ENCODE measurements at regions not wholly inside any gene's neighbourhood (a gene's known extent, or its start where the extent isn't known, plus 50 kb on each side); places are given as distances from the start of the nearest gene placed in this dataset.

- no peaks in the 10 kb centered on the region for H4K20me1 ChIP-seq (replicated peaks in 1 of 2; ENCODE audit: control insufficient read depth in 1 of 2, insufficient read depth in 2 of 2, low read length in 2 of 2)
- TF ChIP-seq KDM4A (IDR thresholded peaks at IDR 0.05; ENCODE audit: low read depth, low read length, severe bottlenecking) (no peak), RFX5 (IDR thresholded peaks at IDR 0.05; ENCODE audit: borderline replicate concordance, low read depth, low read length) (no peak)
- peaks cover 18 to 21% of the 10 kb centered on the region in 2 experiments for H3K9me3 ChIP-seq (ENCODE audit: insufficient read depth in 2 of 2, low read depth in 1 of 2, low read length in 1 of 2)
- H4K8ac ChIP-seq (ENCODE audit: extremely low read depth, insufficient read depth, low read length) = no peak overlapping the region
- no peak overlapping the region for H4K91ac ChIP-seq (replicated peaks; ENCODE audit: insufficient read length, low read length)
- no peak overlapping the region for H3K4me3 ChIP-seq (ENCODE audit: extremely low read depth in 1 of 4, insufficient read depth in 2 of 4, low read depth in 3 of 4, low read length in 4 of 4)
- no peak overlapping the region for H3K9ac ChIP-seq (replicated peaks in 1 of 4; ENCODE audit: extremely low read depth in 1 of 4, low read depth in 3 of 4, low read length in 3 of 4)
- H3K27ac ChIP-seq (ENCODE audit: low read depth, low read length) = no peak overlapping the region
- H2BK120ac ChIP-seq (replicated peaks; ENCODE audit: low read depth, low read length) = no peak overlapping the region
- H3K23ac ChIP-seq (ENCODE audit: insufficient read length) = no peak overlapping the region
- H3K56ac ChIP-seq (replicated peaks; ENCODE audit: insufficient read length, low read depth, low read length) = no peak overlapping the region
- H3K36me3 ChIP-seq (ENCODE audit: control insufficient read depth in 2 of 4, insufficient read depth in 4 of 4, low read length in 3 of 4) = no peaks in the 10 kb centered on the region
- no peak overlapping the region for H4K5ac ChIP-seq (ENCODE audit: insufficient read length, low read depth, low read length)
- no peak for FAIRE-seq
- no peak overlapping the region for H3K4ac ChIP-seq (replicated peaks; ENCODE audit: insufficient read length, low read depth, low read length)
- no peaks in the 10 kb centered on the region for H3K79me2 ChIP-seq (ENCODE audit: control insufficient read depth in 1 of 2, insufficient read depth in 2 of 2, low read length in 2 of 2)
- no peak overlapping the region for H3K4me2 ChIP-seq (ENCODE audit: insufficient read depth in 1 of 2, low read depth in 2 of 2, low read length in 2 of 2)
- DNase-seq (ENCODE audit: low read depth in 1 of 2, low spot score in 2 of 2) = no peak
- H2BK12ac ChIP-seq (ENCODE audit: low read depth, low read length) = no peak overlapping the region
- no peak overlapping the region for H2AFZ ChIP-seq (ENCODE audit: low read length)
- no peaks in the 10 kb centered on the region for H3K23me2 ChIP-seq (ENCODE audit: low read depth, low read length)
- no peaks in the 10 kb centered on the region for H3K27me3 ChIP-seq (replicated peaks in 1 of 4; ENCODE audit: control insufficient read depth in 3 of 4, extremely low read depth in 1 of 4, insufficient read depth in 3 of 4, low read length in 3 of 4)
- H3K4me1 ChIP-seq (replicated peaks in 1 of 4; ENCODE audit: control insufficient read depth in 3 of 4, insufficient read depth in 4 of 4, low read length in 3 of 4) = no peaks in the 10 kb centered on the region
- H3K79me1 ChIP-seq (ENCODE audit: low read depth, low read length) = no peaks in the 10 kb centered on the region
- ChIA-PET POLR2A (ENCODE audit: partially characterized antibody) (no interaction called here), CTCF (ENCODE audit: partially characterized antibody) (interaction anchor here (1.7 kb wide), 1 partner anchor 11 kb away, joined by 4 read pairs; no protein-coding TSS in a partner anchor)
- no peak overlapping the region for H2BK5ac ChIP-seq (ENCODE audit: low read depth, low read length)
- no peak overlapping the region for H3K14ac ChIP-seq (ENCODE audit: insufficient read length)
- H2BK20ac ChIP-seq (ENCODE audit: low read length) = no peak overlapping the region
- H2AK5ac ChIP-seq (ENCODE audit: low read depth, low read length) = no peak overlapping the region
- H2BK15ac ChIP-seq (ENCODE audit: low read length) = no peak overlapping the region
- no peak overlapping the region for H3K18ac ChIP-seq (ENCODE audit: extremely low read depth, low read length)
Measured at GRCh38 chr2:175792881-175793280, 209.2 kb downstream of the LNPK start.

Data from H1 (cell line).